ENCODE measurements at regions not wholly inside any gene's neighbourhood (a gene's known extent, or its start where the extent isn't known, plus 50 kb on each side); places are given as distances from the start of the nearest gene placed in this dataset.
"Not testable (repeated sequence)": the region's sequence is repeated elsewhere in the genome, so short reads cannot be mapped to it uniquely, and the experiment has no call there.

DNA sequence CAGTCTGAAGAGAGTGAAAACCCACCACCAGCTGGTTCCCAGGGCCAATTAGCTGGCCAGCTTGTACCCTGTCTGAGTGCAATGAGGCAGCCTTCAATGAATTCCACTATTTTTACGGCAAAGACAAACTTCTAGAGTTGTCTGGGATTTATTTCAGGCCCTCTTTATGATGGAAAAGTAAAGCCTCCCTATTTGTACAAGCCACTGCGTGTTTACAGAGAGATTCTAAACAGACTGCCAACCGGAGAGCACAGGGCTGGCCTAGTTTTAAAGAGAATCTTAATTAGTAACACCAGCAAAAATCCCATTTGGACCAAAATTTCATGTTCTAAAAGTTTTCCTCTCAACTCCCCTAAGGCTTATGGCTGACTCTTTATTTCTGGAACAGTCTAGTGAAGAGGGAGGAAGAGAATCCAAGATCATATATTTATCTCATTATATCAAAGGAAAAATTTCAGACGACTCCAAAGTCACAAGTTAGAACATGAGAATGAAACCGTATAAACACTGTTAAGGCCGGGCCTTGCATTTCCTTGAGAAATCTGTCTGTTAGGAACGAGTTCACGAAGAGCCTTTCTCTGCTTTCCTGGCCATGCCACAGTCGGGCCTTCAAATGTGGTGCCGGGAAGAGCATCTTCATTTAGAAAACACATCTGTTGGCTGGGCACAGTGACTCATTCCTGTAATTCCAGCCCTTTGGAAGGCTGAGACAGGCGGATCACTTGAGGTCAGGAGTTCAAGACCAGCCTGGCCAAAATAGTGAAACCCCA lies 724.6 kb upstream of the NRP1 start:
- no peak for DNase-seq

DNA sequence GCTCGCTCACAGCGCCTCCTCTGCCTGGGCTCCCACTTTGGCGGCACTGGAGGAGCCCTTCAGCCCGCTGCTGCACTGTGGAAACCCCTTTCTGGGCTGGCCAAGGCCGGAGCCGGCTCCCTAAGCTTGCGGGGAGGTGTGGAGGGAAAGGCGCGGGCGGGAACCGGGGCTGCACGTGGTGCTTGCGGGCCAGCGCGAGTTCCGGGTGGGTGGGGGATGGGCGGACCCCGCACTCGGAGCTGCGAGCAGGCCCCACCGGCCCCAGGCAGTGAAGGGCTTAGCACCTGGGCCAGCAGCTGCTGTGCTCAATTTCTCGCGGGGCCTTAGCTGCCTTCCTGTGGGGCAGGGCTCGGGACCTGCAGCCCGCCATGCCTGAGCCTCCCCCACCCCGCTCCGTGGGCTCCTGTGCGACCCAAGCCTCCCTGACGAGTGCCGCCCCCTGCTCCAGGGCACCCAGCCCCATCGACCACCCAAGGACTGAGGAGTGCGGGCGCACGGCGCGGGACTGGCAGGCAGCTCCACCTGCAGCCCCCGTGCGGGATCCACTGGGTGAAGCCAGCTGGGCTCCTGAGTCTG lies 721.0 kb upstream of the NRP1 start:
- DNase-seq = not testable (repeated sequence)

- DNase-seq = no peak
Measured at GRCh38 chr10:34049887-34050286, 715.4 kb upstream of the NRP1 start.

- DNase-seq = no peak
Measured at GRCh38 chr10:34049469-34049868, 715.0 kb upstream of the NRP1 start.

DNA sequence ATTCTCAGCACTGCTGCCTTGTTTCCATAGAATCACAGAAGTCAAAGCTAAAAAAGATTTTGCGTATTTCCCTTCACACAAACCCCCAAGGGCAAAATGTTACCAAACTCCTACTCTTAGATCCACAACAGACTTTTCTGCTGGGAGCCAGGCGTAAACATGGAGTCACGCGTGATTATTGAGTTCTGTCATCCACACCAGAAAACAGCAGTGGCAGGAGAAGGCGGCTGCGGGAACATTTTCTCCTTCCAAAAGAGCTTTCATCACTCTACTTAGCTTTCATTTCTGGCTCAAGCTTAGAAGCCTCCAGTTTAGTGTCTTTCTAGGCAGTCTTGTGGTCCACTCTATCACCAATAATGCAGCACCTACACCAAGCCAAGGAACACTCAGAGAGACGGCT lies 712.9 kb upstream of the NRP1 start:
- no peak for DNase-seq

DNA sequence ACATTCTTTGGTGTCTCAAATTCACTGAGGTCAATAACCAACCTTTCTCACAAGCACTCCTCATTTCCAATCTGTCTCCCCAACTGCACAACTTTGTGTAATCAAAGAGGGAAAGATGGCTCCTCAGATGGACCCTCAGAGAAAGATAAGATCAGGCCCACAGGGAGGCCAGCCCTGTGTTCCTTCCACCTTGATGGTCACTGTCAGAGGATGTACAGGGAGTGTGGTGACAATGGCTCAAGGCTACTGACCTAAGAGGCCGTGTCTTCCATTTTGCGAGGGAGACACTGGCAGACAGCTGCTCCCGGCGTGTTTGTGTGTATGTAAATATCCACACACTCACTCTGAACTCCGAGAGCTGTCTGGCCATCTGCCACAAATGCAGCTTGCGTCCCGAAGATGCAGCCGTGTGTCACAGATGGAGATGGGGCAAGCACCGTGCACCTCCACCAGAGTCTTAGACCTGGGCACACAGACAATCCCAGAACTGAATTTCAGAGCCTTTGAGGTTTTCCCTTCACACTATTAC lies 712.1 kb upstream of the NRP1 start:
- DNase-seq = no peak

- peak; percentile 74 for DNase-seq
Measured at GRCh38 chr10:34045571-34046190, 711.2 kb upstream of the NRP1 start.

DNA sequence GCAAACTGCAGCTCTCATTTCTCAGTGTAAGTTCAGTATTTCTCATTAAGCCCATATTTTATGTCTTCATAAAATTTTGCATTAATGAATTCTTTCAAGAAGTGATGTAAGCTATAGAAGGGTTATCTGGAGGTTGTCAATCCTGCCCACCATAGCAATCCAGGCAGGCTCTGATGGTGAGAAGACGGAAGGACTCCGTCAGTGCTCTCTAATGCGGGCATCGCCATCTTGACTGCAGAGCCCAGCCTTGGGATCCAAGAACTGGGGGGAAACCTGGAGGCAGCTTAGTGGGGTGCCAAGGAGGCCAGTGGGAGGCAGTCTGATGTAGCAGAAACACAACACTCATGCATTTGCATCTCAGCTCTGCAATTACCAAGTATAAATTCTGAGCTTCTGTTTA lies 707.4 kb upstream of the NRP1 start:
- DNase-seq = no peak

DNA sequence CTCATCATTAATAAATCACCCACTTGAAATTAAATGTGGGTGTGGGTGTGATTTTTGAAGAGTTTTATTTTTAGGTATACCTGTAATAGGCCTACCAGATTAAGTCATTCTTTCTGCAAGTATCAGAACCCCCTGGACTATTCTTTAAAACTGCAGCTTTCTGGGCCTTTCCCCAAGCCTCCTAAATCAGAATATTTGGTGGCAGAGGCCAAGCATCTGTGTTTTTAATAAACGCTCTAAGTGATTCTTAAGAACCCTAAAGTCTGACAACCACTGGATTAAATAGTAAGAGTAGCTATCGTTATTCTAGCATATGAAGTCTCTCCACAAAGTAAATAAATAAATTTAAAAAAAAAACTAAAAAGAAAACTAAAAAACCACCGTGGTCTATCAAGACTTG lies 703.0 kb upstream of the NRP1 start:
- DNase-seq = no peak

DNA sequence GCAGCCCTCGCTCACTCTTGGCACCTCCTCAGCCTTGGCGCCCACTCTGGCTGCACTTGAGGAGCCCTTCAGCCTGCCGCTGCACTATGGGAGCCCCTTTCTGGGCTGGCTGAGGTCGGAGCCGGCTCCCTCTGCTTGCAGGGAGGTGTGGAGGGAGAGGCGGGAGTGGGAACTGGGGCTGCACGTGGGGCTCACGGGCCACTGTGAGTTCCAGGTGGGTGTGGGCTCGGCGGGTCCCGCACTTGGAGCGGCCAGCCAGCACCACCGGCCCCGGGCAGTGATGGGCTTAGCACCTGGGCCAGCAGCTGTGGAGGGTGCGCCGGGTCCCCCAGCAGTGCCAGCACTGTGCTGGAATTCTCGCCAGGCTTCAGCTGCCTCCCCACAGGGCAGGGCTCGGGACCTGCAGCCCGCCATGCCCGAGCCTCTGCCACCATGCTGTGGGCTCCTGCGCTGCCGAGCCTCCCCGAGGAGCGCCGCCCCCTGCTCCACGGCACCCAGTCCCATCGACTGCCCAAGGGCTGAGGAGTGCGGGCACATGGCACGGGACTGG lies 700.8 kb upstream of the NRP1 start:
- not testable (repeated sequence) for DNase-seq

DNA sequence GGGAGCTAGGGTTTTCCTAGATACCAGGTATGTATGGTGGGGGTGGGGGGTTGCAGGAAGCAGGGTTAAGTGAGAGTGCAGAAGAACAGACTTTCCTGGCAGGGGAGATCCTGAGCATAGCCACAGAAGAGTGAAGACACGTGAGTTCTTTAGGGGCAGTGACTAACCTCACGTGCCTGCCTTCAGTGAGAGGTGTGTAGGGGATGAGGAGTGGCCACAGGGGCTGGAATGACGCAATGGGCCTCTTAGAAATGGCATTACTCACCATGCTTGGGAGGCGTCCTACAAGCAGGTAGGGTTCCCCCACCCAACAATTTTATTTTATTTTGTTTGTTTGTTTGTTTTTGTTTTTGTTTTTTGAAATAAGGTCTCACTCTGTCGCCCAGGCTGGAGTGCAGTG lies 698.6 kb upstream of the NRP1 start:
- no peak for DNase-seq

- DNase-seq = no peak
Measured at GRCh38 chr10:34032564-34032963, 698.1 kb upstream of the NRP1 start.

DNA sequence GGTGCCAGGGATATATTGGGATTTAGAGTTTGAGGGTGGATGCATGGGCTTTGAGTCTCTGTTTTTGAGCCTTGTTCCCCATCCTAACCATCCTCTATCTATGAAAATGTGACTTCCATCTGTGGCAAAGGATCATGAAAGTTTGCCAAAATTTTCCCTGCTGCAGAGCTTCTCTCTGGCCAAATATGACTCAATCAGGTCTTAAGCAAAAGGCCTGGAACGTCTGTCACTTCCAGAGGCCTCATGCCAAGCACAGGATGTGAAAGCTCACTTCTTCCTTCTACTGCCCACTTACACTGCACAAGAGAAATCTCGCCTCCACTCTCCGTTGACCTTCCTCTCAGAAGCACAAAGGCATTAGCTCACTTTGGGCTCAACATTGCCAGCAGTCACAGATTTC lies 696.9 kb upstream of the NRP1 start:
- peak; percentile 76 for DNase-seq

GRCh38 chr10:34029455-34029854 lies 695.0 kb upstream of the NRP1 start:
- no peak for DNase-seq

DNA sequence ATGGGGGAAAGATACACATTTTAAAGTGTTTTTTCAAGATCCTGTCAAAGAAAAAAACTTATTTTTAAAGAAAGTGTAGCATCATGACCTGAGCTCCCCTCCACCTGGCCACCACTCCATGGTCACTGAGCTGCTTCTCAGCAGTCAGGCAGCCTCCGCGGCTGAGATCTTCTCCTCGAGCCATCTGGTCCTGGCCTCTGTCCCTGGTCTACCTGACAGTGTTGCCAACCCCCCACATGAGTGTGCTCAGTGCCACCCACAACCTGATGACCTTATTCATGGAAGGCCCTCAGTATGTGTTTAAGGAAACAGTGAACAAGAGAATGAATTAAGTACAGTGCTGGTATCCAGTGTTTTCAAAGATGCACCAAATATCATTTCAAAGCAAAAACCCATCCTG lies 694.5 kb upstream of the NRP1 start:
- no peak for DNase-seq

GRCh38 chr10:34024693-34025425 lies 690.4 kb upstream of the NRP1 start:
- peak; percentile 20 for DNase-seq

- no peak for DNase-seq
Measured at GRCh38 chr10:34024282-34024681, 689.8 kb upstream of the NRP1 start.

DNA sequence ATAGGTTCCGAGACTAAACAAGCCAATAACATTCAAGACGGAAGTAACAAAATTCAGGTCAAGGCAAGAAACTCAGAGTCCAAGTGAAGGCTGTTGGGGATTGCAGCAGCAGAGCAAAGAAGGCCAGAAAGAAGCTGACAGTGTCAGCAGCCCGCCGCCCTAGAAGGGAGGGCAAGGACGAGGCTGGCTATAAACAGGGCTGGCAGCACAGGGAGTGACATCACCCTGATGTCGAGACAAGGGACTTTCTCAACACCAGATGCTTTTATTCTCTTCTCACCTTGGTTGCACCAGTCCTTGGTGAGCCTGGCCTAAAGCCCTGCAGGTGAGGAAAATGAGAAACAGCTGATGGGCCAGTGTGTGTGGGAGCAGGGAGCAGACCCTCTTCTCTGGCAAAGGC lies 687.7 kb upstream of the NRP1 start:
- DNase-seq = no peak

- DNase-seq = no peak
Measured at GRCh38 chr10:34018784-34019183, 684.3 kb upstream of the NRP1 start.

DNA sequence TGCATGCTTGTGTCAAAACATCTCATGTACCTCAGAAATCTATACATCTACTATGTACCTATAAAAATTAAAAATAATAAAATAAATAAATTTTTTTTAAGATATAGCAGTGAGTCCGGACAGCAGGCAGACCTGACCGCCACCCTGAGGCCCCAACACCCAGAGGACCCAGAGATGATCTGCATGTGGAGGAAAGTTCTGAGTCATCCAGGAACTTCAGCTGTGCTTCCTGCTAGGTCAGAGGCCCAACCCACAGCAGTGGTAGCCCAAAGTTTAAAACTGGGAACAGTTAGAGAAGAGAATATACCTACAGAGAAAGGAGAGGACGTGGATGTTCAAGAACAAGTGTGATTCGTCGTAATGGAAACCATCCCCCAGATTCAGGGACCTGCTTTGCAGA lies 683.7 kb upstream of the NRP1 start:
- no peak for DNase-seq

DNA sequence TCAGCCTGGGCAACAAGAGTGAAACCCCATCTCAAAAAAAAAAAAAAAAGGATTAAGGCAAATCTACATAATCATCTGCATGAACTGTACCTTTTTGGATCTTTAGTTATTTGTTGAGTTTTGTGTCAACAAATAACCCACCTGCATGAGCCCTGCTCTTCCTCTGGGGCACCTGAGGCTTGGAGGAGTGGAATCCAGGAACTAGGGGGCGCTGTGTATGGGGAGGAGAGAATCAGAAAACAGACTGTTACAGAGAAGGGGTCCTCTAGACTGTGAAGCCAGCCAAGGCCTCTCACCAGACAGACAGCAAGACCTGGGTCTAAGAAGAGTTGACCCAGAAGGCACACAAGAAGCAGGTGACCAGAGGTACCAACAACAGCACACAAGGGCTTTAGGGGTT lies 682.8 kb upstream of the NRP1 start:
- no peak for DNase-seq

GRCh38 chr10:34016576-34016975 lies 682.1 kb upstream of the NRP1 start:
- peak; percentile 66 for DNase-seq

DNA sequence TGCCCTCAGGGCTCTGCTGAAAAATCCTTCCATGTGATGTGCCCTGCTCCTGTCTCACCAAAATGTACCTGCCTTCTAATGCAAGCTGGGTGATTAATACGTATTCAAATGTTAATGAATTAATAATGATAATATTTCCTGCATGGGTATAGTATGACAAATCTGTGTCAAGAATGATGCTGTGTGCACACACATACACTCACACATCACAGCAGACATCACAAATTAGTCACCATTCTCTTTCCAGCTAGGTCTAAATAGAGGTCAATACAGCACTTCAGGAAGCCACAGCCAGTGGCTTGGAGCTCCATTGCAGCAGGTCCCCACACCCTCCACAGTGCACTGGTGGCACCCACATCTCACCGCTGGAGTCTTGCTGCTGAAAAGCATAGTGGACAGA lies 681.2 kb upstream of the NRP1 start:
- DNase-seq = no peak
